GM10266 (cell line): ENCODE measurements at regions not wholly inside any gene's neighbourhood (a gene's known extent, or its start where the extent isn't known, plus 50 kb on each side); places are given as distances from the start of the nearest gene placed in this dataset.

ENCODE experiments used
- DNase-seq: peaks from one replicate; pipeline ENCODE4 v3.0.0; 2012; ENCODE audit errors: extremely low spot score
- TF ChIP-seq, protein P1 (sequence below): IDR thresholded peaks from 2 replicates; pipeline ENCODE4 v1.5.1; 2012; ENCODE audit warnings: mild to moderate bottlenecking, low read depth; ENCODE audit not compliant: control insufficient read depth, insufficient read depth; ENCODE audit errors: missing control alignments

DNA sequence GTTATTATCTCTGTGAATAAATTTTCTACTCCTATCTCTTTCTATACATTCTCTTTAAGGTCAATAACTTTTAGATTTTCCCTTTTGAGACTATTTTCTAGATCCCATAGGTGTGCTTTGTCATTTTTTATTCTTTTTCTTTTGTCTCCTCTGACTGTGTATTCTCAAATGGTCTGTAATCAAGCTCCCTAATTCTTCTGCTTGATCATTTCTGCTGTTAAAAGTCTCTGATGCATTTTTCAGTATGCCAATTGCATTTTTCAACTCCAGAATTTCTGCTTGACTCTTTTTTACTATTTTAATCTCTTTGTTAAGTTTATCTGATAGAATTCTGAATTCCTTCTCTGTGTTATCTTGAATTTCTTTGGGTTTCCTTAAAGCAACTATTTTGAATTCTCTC is 78.2 kb downstream of the THNSL1 start:
- DNase-seq = no peak
- TF ChIP-seq, protein P1, sequence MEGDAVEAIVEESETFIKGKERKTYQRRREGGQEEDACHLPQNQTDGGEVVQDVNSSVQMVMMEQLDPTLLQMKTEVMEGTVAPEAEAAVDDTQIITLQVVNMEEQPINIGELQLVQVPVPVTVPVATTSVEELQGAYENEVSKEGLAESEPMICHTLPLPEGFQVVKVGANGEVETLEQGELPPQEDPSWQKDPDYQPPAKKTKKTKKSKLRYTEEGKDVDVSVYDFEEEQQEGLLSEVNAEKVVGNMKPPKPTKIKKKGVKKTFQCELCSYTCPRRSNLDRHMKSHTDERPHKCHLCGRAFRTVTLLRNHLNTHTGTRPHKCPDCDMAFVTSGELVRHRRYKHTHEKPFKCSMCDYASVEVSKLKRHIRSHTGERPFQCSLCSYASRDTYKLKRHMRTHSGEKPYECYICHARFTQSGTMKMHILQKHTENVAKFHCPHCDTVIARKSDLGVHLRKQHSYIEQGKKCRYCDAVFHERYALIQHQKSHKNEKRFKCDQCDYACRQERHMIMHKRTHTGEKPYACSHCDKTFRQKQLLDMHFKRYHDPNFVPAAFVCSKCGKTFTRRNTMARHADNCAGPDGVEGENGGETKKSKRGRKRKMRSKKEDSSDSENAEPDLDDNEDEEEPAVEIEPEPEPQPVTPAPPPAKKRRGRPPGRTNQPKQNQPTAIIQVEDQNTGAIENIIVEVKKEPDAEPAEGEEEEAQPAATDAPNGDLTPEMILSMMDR = no peak

DNA sequence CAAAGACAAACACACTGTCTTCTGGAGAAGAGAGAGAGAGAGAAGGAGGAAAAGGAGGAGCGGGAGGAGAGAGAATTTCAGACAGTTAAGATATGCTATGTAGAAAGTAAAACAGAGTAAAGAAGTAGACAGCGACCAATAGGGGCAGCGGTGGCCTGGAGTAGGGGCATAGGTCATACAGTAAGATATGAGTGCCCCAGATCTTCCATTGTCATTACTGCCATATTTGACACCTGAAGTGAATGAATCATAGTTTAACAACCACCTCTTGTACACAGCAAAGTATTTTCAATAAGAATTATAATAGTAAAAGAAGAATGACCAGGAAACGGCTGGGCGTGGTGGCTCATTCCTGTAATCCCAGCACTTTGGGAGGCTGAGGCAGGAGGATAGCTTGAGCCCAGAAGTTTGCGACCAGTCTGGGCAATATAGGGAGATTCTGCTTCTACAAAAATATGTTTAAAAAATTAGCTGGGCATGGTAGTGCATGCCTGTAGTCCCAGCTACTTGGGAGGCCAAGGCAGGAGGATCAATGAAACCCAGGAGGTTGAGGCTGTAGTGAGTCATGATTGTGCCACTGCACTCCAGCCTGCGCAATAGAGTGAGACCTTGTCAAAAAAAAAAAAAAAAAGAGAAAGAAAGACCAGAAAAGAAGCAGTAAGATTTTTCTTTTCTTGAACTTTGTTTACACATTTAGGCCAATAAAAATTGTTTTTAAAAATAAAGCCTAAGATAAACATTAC is 77.0 kb upstream of the GPR158 start:
- TF ChIP-seq, protein P1 = no peak
- no peak for DNase-seq

DNA sequence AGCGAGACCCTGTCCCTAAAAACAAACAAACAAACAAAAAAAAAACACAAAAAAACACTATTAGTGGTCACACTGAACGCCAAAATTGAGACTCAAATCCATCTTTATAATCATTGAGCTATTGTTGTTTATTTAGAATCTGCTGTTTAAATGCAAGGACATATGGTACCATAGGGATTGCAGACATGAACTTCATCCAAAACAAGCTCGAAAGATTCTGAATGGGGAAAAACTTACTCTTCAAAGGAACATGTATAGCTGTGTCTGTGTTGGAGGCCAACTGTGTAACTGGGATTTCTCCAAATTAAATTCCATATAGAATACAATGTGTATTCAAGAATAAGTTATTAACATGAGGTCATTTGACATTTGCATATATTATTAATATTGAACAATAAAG is 74.7 kb upstream of the GPR158 start:
- TF ChIP-seq, protein P1 = no peak
- DNase-seq = no peak

DNA sequence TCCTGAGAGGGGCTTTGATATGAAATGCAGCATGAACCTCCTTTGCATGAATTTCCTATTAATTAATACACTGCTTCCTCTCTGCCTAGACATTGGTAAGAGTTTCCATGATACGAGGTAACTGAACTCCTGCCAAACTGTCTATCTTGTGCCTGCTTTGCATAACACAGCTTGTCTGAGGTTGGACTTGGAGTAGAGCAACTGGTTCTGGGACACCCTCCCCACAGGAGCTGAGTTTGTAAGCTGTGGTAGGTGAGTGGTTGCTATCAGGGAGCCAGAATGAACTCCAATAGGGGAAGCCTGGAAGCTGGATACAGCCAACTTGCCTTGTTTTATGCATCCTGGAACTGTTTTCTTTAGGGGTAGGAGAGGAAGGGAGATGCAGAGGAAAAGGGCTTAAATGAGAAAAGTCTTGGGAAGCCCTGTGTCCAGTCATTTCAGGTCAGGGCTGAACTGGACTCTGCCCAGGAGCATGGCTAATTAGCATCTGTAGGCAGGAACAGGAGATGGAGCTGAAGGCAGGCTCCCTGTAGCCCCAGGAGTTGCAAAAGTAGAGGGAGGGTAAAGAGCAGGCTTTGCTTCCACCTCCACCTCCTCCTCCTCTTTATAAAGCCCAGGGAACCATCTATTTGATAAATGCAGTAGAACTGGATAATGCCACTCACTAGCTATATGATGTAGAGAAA is 73.2 kb upstream of the GPR158 start:
- no peak for DNase-seq
- TF ChIP-seq, protein P1 = no peak

DNA sequence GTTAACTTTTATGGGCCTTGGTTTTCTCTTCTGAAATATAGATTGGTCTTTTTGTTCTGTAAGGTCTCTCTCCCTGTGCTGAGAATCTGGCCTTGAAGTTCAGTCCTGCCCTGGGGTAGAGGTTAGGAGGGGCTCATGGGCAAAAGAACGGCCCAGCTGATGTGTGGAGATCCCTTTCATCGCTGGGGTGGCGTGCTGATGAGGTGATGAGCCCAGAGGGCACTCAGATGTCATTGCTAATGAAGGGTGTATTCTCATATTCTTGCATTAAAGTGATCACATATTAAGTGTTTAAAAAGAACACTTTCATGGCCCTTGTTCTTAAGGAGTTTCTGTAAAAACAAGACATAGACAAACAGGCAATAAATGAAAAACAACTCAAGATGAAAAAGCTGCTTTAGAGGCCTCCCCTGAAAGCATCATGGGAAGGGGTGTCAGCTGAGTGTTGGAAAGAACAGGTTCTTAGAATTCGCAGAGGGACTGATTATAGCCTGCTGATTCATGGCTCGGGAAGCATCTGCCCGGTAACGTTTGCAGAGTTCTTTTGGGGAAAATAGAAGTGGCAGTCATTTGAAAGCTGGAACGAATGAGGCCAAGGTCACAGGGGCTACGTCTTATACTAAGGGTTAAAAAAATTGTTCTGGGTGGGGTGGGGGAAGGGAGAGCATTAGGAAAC is 72.5 kb upstream of the GPR158 start:
- TF ChIP-seq, protein P1 = no peak
- DNase-seq = no peak

DNA sequence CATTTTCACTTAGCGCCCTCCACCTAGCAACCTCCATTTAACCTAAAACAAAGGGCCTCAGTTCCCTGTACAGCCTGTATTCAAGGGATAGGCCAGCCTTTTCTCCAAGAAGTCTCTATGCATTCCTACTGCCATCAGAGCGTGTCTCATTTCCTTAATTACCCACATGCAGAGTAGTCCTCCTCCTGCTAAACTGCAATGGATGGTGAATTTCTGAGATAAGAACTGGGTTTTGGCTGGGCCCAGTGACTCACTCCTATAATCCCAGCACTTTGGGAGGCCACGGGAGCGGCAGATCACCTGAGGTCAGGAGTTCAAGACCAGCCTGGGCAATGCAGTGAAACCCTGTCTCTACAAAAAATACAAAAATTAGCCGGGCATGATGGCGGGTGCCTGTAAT is 71.1 kb upstream of the GPR158 start:
- TF ChIP-seq, protein P1 = no peak

More for the DNA sequence above, 71.1 kb upstream of the GPR158 start:
- no peak for DNase-seq
